ENCODE measurements at regions not wholly inside any gene's neighbourhood (a gene's known extent, or its start where the extent isn't known, plus 50 kb on each side); places are given as distances from the start of the nearest gene placed in this dataset.

GRCh38 chr3:171944118-171945016, 95.0 kb upstream of the FNDC3B start:
- TF ChIP-seq EZH2 (IDR thresholded peaks at IDR 0.05) (no peak), POLR2AphosphoS5 (IDR thresholded peaks at IDR 0.05; ENCODE audit: borderline replicate concordance, low read depth, low read length) (no peak)
